Ovary (tissue), 7 donors: ENCODE measurements at regions not wholly inside any gene's neighbourhood (a gene's known extent, or its start where the extent isn't known, plus 50 kb on each side); places are given as distances from the start of the nearest gene placed in this dataset.

ENCODE experiments used
- DNase-seq, 5 donors: peaks; one replicate each; pipeline ENCODE4 v3.0.0-alpha.2; 2019 to 2020
- H3K27ac ChIP-seq, 2 donors: fragments of 200-600 bp; one replicate each; pipeline versions ENCODE4 v1.5.1 to v1.8.0; 2019 to 2022
- H3K27me3 ChIP-seq: fragments of 200-600 bp; one replicate; pipeline ENCODE4 v1.8.0; 2022
- H3K36me3 ChIP-seq: fragments of 200-600 bp; sonication (generic); one replicate; pipeline ENCODE4 v1.5.1; 2019
- H3K4me1 ChIP-seq: one replicate; pipeline ENCODE4 v1.8.1; 2013; ENCODE audit warnings: mild to moderate bottlenecking, moderate library complexity; ENCODE audit not compliant: insufficient read depth
- H3K4me3 ChIP-seq: fragments of 200-600 bp; sonication (generic); one replicate; pipeline ENCODE4 v1.5.1; 2017
- H3K9me3 ChIP-seq, 2 donors: fragments of 200-600 bp in 1 of 2; sonication (generic) in 1 of 2; one replicate each; pipeline versions ENCODE4 v1.5.1 to v1.8.1; 2013 to 2019; ENCODE audit warnings: mild to moderate bottlenecking in 1 of 2, moderate library complexity in 1 of 2
- CTCF ChIP-seq, 3 donors: fragments of 450-650 bp in 2 of 3; fragments of 200-600 bp in 1 of 3; IDR thresholded peaks; one replicate each; pipeline versions ENCODE4 v1.5.1 to v1.8.0; 2016 to 2022; ENCODE audit warnings: antibody characterized with exemption in 3 of 3, mild to moderate bottlenecking in 1 of 3
- EP300 ChIP-seq: sonication (generic); formaldehyde crosslinking; IDR thresholded peaks from one replicate; pipeline ENCODE4 v1.6.1; 2017; ENCODE audit warnings: antibody characterized with exemption
- POLR2A ChIP-seq: fragments of 450-650 bp; IDR thresholded peaks from one replicate; pipeline ENCODE4 v1.6.1; 2017; ENCODE audit warnings: antibody characterized with exemption, mild to moderate bottlenecking, moderate library complexity
- WGBS, 3 donors: extraction: QIAGEN DNeasy Blood & Tissue Kit in 1 of 3; methylation state at CpG; one replicate each; pipeline versions ENCODE4 v1.1.5 to v1.1.7; 2013 to 2017; 5-methylcytosine and 5-hydroxymethylcytosine counted together
- intact Hi-C, 4 donors: fragments of 100-400 bp; cut with DNase I; formaldehyde crosslinking; loops; one replicate each; pipeline versions ENCODE4 v1.11.0 to v1.15.1; 2022 to 2023
- donor health status: DM: no; HTN: no; CAD: no; lungs with moderate emphysema.
- donor health status: DM: no; HTN: no; CAD: no.
- donor health status: Bipolar disorder and iron deficiency.
- donor health status: DM: no; HTN: no; CAD: no.
- donor health status: DM: yes; HTN: yes; CAD: no.

DNA sequence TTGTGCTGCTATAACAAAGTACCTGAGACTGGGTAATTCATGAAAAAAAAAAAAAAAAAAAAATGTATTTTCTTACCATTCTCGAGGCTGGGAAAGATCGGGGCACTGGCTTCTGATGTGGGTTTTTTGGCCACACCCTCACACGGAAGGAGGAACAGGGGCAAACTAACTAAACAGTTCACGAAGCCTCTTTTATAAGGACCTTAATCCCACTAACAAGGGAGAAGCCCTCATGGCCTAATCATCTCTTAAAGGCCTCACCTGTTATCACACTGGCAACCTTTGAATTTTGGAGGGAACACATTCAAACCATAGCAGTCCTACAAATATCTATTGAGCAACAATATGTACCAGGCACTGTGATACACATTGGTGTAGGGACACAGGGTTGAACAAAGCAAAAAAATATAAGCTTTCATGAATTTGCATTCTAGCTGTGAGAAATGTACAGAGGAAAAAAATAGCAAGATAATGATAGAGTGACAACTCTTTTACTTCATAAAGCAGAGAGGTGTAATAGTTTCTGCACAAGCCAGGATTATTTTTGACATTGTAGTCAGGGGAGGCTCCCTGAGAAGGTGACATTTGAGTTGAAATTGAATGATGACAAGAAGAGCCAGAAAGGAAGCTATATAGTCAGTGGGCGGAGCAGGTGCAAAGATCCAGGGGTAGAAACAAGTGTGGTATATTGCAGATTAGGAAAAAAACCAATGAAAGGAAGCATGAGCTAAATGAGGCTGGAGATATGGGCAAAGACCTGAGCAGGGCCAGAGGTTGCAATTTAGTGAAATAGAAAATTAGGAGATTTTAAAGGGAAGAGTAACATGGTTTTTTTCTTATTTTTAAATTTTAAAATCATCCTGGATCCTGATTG, 68.1 kb upstream of the GRAMD2B start:
- no peaks in the 10 kb centered on the region for H3K36me3 ChIP-seq
- 82 to 92% (median 87%) methylated on average over 5 of the region's 5 CpGs for WGBS, 3 donors
- intact Hi-C loops: loop anchor here (2.0 to 10.0 kb wide), 6 partner anchors 60 to 242 kb away; partner anchors contain the start of gene ALDH7A1 (in 2 of the 4)
- no peaks in the 10 kb centered on the region for H3K9me3 ChIP-seq
- H3K27me3 ChIP-seq: no peaks in the 10 kb centered on the region
- H3K27ac ChIP-seq: no peak overlapping the region
- H3K4me3 ChIP-seq: no peak overlapping the region
- peaks cover 1% of the 10 kb centered on the region for H3K4me1 ChIP-seq
- DNase-seq: no peak
- TF ChIP-seq EP300: no peak
- no peak for TF ChIP-seq CTCF (IDR thresholded peaks at IDR 0.05)
- TF ChIP-seq POLR2A: no peak

- Histone ChIP-seq H3K4me3 (no peak overlapping the region), H3K27me3 (no peaks in the 10 kb centered on the region), H3K27ac (no peak overlapping the region), H3K4me1 (peaks cover 1% of the 10 kb centered on the region), H3K36me3 (no peaks in the 10 kb centered on the region), H3K9me3 (no peaks in the 10 kb centered on the region)
- intact Hi-C loops: loop anchor here in 3 of 4 donors (2.0 to 10.0 kb wide), 4 partner anchors 59 to 181 kb away; no protein-coding TSS in a partner anchor
- DNase-seq: no peak
- 82 to 92% (median 91%) methylated on average over 8 of the region's 8 CpGs for WGBS, 3 donors
- TF ChIP-seq CTCF (IDR thresholded peaks at IDR 0.05) (no peak), EP300 (no peak)
These were observed 67.3 kb upstream of the GRAMD2B start for GRCh38 chr5:126355940-126356339.

DNA sequence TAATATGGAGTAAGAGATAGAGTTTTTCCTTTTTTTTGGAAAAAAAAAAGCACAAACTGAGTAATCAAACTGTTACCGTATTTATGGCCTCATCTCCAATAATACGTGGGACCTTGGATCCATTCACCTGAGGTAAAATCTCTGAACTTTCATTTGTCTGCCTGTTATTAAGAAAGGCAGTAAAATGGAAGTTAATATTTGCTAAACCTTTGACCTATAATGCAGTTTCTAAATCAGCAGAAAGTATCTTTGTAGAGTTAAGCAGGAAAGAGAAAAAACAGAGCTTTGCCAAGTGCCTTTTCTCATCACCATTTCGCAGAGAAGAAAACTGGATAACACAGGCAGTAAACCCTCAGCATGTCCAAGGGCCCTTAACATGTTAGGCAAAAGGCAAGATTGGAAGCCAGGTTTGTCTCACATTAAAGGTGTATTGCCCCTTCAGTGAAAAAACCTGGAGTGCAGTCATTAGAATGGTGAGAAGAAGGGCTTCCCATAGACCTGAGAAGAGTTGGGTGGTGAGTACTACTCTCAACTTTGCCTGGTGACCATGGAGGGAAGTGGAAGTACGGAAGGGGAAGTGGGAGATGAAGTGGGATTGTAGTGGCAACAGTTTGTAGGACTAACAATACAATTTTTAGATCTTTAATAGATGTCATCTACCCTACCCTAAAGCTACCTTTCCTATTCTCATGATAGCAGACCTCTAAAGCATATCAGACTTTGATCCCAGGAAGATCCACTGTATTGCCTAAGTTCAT, 65.4 kb upstream of the GRAMD2B start:
- no peaks in the 10 kb centered on the region for H3K36me3 ChIP-seq
- no peak for DNase-seq
- H3K9me3 ChIP-seq: no peaks in the 10 kb centered on the region
- peaks cover 1% of the 10 kb centered on the region for H3K4me1 ChIP-seq
- H3K4me3 ChIP-seq: no peak overlapping the region
- intact Hi-C loops: loop anchor here in 2 of 4 donors (5.0 to 10.0 kb wide), 3 partner anchors 57 to 180 kb away; no protein-coding TSS in a partner anchor
- no peak overlapping the region for H3K27ac ChIP-seq
- TF ChIP-seq EP300: no peak
- TF ChIP-seq POLR2A: no peak
- no peak for TF ChIP-seq CTCF (IDR thresholded peaks at IDR 0.05)
- H3K27me3 ChIP-seq: no peaks in the 10 kb centered on the region
- WGBS, 3 donors: 81 to 96% (median 93%) methylated on average over 4 of the region's 4 CpGs

DNA sequence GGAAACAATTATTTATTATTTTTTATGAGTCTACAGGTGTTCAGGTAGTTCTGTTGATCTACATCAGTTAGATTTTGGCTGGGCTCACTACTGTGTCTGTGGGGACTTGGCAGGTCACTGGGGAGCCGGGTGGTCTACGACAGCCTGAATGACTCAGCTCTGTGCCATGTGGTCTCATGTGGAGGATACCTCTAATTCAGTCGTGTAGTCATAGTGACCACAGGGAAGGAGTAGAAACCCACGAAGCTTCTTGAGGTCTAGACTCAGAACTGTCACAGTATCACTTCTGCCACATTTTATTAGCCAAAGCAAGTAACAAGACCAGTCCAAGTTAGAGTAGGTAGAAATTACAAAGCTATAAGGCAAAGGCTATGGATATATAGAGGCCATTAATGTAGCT, 64.7 kb upstream of the GRAMD2B start:
- H3K4me1 ChIP-seq: peaks cover 1% of the 10 kb centered on the region
- intact Hi-C loops: loop anchor here in 2 of 4 donors (5.0 to 10.0 kb wide), 3 partner anchors 56 to 179 kb away; no protein-coding TSS in a partner anchor
- H3K27me3 ChIP-seq: no peaks in the 10 kb centered on the region
- no peak for DNase-seq
- no peaks in the 10 kb centered on the region for H3K9me3 ChIP-seq
- TF ChIP-seq POLR2A (no peak), EP300 (no peak)
- no peak overlapping the region for H3K4me3 ChIP-seq
- H3K36me3 ChIP-seq: no peaks in the 10 kb centered on the region
- no peak overlapping the region for H3K27ac ChIP-seq
- WGBS, 3 donors: 63 to 70% (median 67%) methylated on average over 4 of the region's 4 CpGs
